22Rv1 (cell line): ENCODE measurements at regions not wholly inside any gene's neighbourhood (a gene's known extent, or its start where the extent isn't known, plus 50 kb on each side); places are given as distances from the start of the nearest gene placed in this dataset.

ENCODE experiments used
- H3K27ac ChIP-seq: fragments of 450-650 bp; 2 replicates; pipeline ENCODE4 v1.5.1; 2017
- ZFX ChIP-seq: fragments of 450-650 bp; IDR thresholded peaks from 2 replicates; pipeline ENCODE4 v1.6.1; 2017; ENCODE audit warnings: antibody characterized with exemption, borderline replicate concordance
- TF ChIP-seq, protein P1 (sequence below): fragments of 450-650 bp; IDR thresholded peaks from 2 replicates; pipeline ENCODE4 v1.5.1; 2017; ENCODE audit warnings: mild to moderate bottlenecking

GRCh38 chr1:99566290-99567021 lies 79.5 kb upstream of the PALMD start:
- no peak for TF ChIP-seq ZFX
- TF ChIP-seq, protein P1, sequence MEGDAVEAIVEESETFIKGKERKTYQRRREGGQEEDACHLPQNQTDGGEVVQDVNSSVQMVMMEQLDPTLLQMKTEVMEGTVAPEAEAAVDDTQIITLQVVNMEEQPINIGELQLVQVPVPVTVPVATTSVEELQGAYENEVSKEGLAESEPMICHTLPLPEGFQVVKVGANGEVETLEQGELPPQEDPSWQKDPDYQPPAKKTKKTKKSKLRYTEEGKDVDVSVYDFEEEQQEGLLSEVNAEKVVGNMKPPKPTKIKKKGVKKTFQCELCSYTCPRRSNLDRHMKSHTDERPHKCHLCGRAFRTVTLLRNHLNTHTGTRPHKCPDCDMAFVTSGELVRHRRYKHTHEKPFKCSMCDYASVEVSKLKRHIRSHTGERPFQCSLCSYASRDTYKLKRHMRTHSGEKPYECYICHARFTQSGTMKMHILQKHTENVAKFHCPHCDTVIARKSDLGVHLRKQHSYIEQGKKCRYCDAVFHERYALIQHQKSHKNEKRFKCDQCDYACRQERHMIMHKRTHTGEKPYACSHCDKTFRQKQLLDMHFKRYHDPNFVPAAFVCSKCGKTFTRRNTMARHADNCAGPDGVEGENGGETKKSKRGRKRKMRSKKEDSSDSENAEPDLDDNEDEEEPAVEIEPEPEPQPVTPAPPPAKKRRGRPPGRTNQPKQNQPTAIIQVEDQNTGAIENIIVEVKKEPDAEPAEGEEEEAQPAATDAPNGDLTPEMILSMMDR, result no peak
- no peak overlapping the region for H3K27ac ChIP-seq

- TF ChIP-seq, protein P1, result no peak
- TF ChIP-seq ZFX, result no peak
- H3K27ac ChIP-seq, result no peak overlapping the region
Observed at GRCh38 chr1:99570486-99571089, 75.3 kb upstream of the PALMD start.

- TF ChIP-seq, protein P1, result no peak
- no peak for TF ChIP-seq ZFX
- H3K27ac ChIP-seq, result no peak overlapping the region
Observed at GRCh38 chr1:99571092-99571734, 74.7 kb upstream of the PALMD start.

- no peak overlapping the region for H3K27ac ChIP-seq
- TF ChIP-seq ZFX, result no peak
- TF ChIP-seq, protein P1, result no peak
Observed at GRCh38 chr1:99573431-99574217, 72.3 kb upstream of the PALMD start.

- TF ChIP-seq ZFX, result no peak
- TF ChIP-seq, protein P1, result no peak
- no peak overlapping the region for H3K27ac ChIP-seq
Observed at GRCh38 chr1:99577313-99577712, 68.6 kb upstream of the PALMD start.

DNA sequence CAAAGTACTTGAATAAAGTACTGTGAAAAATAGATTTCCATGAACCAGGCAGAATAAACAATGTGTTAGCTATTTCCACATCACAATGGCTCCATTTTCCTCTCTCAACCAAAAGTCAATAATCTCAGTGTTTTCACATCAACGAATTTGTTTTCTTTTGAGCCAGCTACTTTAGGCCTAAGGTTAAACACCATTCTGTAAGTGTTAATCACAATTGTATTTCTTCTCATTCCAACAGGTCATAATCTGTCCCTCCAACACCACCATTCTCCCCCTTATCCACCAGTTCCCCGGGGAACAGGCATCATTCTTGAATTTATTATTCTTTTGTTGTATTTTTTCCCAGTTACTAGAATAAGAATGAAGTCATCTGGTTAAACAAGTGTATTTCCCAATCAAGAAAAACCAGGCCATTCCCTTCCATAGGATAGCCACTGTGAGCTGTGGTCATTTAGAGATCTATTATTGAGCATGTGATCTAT lies 66.2 kb upstream of the PALMD start:
- TF ChIP-seq, protein P1, result no peak
- no peak for TF ChIP-seq ZFX
- H3K27ac ChIP-seq, result no peak overlapping the region
